ENCODE measurements at regions not wholly inside any gene's neighbourhood (a gene's known extent, or its start where the extent isn't known, plus 50 kb on each side); places are given as distances from the start of the nearest gene placed in this dataset.
"Not testable (repeated sequence)": the region's sequence is repeated elsewhere in the genome, so short reads cannot be mapped to it uniquely, and the experiment has no call there.

GRCh38 chr12:46569826-46570439 lies 197.4 kb upstream of the SLC38A2 start:
- no peak for DNase-seq

DNA sequence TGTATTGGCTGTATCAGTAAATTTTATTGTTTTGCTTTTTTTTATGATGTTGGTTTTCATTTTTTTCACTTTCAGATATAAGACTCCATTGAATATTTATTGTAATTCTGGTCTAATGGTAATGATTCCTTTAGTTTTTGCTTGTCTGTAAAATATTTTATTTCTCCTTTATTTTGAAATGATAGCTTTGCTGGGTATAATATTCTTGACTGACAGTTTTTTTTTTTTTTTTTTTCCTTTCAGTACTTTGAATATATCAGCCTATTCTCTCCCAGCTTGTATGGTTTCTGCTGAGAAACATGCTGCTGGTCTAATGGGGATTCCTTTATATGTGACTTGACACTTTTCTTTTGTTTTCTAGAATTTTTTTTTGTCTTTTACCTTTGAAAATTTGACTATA lies 195.1 kb upstream of the SLC38A2 start:
- no peak for DNase-seq

DNA sequence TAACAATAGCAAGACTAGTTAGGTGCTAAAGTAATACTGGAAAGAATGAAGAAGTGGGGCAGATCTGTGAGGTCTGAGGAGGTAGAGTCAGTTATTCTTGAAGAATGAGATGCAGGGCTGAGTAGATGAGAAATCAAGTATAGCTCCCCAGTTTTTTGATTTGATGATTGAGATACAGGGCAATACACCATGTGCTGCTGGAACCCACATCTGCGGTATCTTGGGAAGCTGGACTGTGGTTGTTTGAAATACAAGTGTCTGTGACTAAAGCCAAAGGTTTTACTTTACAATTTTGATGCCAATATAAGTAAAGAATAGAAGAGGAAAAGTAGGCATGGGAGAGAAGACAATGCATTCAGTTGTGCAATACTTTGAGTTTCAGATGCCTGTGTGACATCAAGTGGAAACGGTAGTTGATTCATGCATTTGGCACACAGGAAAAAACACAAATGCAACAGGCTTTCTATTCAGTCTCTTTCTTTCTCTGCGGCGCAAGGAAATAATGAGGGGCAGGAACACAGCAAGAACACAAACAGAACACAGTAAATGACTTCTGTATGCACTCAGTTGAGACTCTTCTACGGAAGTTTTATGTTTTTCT lies 190.2 kb upstream of the SLC38A2 start:
- no peak for DNase-seq

DNA sequence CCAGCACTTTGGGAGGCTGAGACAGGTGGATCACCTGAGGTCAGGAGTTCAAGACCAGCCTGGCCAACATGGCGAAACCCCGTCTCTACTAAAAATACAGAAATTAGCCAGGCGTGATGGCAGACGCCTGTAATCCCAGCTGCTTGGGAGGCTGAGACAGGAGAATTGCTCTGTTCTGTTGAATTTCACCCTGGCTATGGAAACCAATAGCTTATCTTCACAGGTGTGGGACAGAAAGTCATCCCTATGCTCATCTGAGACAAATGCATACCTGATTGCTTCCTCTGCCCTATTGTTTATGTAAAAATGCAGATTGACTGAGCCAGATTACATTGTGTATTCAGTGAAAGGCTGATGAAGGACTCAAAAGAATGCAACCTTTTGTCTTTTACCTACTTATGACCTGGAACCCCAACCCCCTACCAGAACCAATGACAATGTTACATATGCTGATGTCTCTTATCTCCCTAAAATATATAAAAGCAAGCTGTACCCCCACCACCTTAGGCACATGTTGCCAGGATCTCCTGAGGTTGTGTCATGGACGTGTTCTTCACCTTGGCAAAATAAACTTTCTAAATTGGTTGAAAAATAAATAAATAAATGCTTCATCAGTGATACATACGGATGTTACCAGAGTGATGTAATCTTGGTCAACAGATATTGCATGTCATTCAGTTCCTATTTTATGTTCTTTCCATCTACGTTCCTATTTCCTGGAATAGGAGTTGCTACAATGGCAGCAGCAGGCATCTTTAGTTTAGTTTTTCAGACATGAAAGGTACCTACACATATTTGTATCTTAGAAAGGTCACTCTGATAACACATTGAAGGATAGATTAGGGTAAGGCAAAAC lies 189.4 kb upstream of the SLC38A2 start:
- not testable (repeated sequence) for DNase-seq

GRCh38 chr12:46560874-46561273 lies 188.3 kb upstream of the SLC38A2 start:
- DNase-seq: no peak

DNA sequence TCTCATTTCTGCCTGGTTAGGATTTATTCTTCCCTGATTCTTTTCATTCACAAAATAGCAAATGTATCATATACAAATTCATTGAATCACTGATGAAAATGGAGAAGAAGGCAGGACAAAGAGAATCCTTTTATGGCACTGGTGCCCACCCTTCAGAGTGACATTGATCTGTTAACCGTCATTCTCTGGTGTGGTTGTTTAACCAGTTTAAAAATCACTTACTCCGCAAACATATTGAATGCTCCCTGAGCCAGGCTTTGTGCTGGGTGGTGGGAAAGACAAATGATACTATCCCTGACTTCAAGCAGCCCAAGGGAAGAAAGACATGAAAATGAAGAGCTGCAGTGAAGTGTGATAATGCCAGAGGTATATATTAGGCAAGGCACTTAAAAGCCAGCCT lies 187.5 kb upstream of the SLC38A2 start:
- DNase-seq: no peak

GRCh38 chr12:46559311-46559710 lies 186.7 kb upstream of the SLC38A2 start:
- no peak for DNase-seq

- DNase-seq: no peak
These were observed 186.1 kb upstream of the SLC38A2 start for GRCh38 chr12:46558677-46559076.

DNA sequence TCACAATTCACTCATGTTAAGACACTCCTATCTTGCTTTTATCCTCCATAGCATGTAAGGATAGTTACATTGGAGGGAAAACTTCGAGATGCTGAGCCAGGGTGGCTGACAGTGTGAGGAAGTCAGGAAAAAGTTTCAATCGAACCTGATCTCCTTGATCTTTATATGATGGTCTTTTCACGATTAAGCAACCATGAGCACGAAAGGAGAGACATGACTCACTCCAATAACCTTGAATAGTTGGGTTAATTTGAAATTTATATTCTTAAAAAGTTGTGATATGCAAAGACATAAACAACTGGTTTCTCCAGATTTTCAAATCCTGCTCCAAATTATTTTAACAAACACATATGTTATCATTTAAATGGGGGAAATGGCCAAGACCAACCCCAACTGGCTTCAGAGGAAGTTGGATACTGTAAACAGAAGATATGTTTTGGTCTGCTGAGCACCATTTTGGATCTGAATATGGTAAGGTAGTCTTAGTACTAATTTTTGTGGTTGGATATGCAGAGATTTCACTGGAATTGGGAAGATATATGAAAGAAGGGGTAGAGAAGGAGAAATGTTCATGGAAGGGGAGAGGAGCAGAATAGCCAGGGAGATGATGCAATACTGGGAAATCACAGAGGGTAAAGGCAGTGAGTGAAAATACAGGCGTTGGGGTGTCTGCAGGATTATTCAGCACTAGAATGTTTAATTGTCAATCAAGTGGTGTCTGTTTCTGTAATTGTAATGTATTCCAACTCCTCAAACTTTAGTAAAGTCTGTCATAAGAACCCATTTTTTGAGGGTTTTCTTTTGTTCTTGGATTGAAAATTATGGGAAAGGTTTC lies 185.2 kb upstream of the SLC38A2 start:
- DNase-seq: no peak

DNA sequence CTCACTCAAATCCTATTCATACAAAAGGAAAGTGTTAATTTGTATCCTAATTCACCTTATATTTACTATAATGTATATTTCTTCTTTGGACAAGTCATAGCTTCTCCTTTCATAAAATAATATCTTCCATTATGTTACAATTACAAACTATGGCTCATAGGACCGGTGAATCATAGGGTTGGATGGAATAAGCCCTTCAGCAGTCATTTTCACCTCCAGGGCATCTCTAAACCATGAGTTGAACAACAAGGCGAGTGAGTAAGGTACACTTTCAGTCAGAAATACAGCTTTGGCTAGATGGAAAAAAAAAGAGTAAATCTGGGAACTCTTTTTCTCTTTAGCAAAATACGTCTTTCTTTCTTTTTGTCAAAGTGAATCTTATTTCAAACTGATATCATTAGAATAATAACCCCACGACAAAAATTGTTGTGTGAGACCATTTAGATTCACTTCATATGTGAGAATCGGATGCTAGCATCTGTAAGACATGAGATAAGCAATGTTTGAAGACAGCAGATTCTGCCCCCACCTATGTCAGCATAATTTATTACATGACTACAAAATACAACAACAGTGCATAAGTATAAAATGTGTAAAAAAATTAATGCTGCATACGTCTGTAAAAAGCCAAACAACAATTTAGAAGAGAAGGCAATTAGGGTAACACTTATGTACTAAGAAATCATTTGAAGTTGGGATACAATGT lies 184.4 kb upstream of the SLC38A2 start:
- DNase-seq: no peak

GRCh38 chr12:46556105-46556559 lies 183.6 kb upstream of the SLC38A2 start:
- DNase-seq: no peak

DNA sequence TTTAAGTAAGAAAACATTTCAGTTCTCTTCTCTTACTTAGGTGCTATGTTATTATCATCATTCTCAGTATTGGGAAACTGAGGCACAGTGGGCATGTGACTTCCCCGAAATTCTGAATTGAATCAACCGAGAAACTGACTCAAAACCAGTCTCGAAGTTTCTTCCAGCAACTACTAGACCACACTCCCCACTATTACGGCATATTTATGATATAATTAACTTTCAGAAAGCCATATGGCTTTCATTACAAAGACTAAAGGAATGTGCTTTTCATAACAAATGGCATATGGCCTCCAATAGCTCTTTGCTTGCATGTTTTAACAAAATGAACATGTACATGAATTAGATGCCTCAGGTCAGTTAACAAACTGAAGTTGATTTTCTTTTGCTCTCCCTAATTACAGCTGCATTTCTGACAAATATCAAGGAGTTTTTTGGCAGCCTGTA lies 182.9 kb upstream of the SLC38A2 start:
- DNase-seq: no peak

DNA sequence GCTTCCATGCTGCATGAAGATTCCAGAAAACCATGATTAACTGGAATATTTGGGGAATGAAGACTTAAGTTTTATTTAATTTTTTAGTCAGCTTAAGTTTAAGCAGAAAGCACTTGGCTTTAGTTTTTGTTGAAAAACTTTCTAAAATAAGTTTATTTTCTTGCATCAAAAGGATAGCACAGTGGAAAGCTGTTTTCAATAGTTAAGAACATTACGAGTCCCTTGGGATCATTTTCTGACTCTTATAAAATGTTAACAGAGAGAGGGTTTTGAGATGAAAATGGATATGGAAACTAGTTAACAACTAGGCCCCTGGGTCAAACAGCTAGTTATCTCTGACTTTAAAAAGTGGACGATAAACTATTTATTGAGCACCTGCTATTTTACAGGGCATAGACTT lies 181.9 kb upstream of the SLC38A2 start:
- DNase-seq: no peak

GRCh38 chr12:46553911-46554310 lies 181.3 kb upstream of the SLC38A2 start:
- no peak for DNase-seq

DNA sequence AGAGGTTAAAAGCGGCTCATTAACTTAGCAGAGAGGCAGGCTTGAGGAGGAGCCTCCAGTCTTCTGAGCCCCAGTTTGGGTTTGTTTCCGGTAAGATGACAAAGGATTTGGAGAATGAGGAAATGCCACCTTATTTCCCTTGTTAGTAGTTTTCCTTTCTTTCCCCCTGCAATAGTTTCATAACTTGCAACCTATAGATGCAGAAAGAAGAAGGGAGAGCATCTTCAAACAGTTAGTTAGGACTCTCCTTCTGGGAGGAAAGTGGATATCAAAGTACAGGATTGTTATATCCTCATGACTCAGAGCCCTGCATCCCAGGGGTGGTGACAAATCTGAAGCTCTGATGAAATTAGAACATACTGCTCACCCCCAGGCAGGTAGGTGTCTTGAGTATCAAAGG lies 180.7 kb upstream of the SLC38A2 start:
- no peak for DNase-seq

DNA sequence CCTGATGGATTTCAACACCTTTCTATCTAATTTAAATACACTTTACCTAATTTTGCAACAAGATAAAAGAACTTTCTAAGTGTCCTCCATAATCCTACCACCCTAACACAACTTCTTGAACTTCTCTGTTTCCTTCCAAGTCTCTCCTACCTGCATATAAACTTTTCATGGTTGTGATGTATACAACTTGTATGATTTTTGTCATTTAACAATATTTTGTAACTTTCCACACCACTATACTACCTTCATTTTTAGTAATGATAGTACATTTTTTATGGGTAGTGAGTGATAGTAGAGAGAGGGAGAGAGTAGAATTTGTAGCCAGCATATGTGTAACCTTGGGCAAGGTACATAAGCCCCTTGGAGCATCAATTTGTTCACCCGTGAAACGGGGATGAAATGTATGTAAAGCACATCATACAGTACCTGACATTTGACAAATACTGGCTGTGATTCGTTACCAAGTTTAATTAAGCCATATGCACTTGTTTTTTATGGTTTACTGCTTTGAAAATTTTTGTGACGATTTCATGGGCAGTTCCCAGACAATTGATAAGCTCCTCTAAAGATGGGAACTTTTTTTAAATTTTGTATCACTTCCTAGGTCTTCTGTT lies 177.8 kb upstream of the SLC38A2 start:
- no peak for DNase-seq

DNA sequence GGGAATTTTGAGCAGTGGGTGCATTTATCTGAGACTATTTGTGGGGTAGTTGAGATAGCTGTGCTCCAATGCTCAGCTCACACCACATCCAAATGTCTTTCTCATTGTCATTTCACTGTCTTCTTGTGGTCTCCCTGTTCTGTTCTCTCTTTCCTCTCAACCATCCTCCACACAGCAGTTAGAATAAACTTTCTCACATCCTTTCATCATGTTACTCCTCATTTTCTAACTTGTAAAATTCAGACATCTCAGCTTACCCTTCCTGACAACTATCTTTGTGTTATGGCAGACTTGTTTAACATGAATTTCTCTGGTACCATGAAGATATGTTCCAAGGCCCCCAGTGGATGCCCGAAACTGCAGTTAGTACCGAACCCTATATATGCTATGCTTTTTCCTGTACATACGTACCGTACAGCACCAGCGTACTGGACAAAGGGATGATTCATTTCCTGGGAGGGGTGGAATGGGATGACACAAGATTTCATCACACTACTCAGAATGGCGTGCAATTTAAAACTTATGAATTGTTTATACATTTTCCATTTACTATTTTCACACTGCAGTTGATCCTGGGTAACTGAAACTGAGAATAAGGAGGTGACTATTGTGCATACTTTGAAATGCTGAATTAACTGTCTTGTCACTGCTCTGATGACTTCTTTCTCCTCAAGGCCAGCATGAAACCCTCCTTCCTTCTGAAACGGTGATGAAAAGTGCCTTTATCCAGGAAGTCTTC lies 177.1 kb upstream of the SLC38A2 start:
- no peak for DNase-seq

GRCh38 chr12:46548605-46549071 lies 176.1 kb upstream of the SLC38A2 start:
- no peak for DNase-seq

- DNase-seq: no peak
These were observed 175.1 kb upstream of the SLC38A2 start for GRCh38 chr12:46547421-46548354.
